ENCODE measurements at regions not wholly inside any gene's neighbourhood (a gene's known extent, or its start where the extent isn't known, plus 50 kb on each side); places are given as distances from the start of the nearest gene placed in this dataset.

- no peak overlapping the region for H3K27ac ChIP-seq (ENCODE audit: low read length, poor library complexity, severe bottlenecking)
- no peak overlapping the region for H2BK15ac ChIP-seq (ENCODE audit: low read depth, poor library complexity, severe bottlenecking)
- no peak overlapping the region for H3K18ac ChIP-seq (ENCODE audit: low read depth in 1 of 2, low read length in 2 of 2)
- no peaks in the 10 kb centered on the region for H3K9me3 ChIP-seq (ENCODE audit: control insufficient read depth, low read length)
- H3K36me3 ChIP-seq (ENCODE audit: control insufficient read depth in 1 of 2, insufficient read depth in 2 of 2, low read depth in 1 of 2, low read length in 2 of 2), result no peaks in the 10 kb centered on the region
- H3K4ac ChIP-seq (ENCODE audit: low read depth in 1 of 2, low read length in 2 of 2), result no peak overlapping the region
- no peak overlapping the region for H2BK120ac ChIP-seq (ENCODE audit: low read depth, low read length)
- H2BK12ac ChIP-seq (ENCODE audit: low read length in 2 of 2), result no peak overlapping the region
- H3K4me3 ChIP-seq (ENCODE audit: insufficient read depth in 1 of 2, low read depth in 1 of 2, low read length in 2 of 2), result no peak overlapping the region
- no peak overlapping the region for H3K14ac ChIP-seq (ENCODE audit: low read length in 2 of 2)
- no peak for DNase-seq
- WGBS, result 31% methylated on average over 2 of the region's 2 CpGs
- peaks cover 0 to 36% of the 10 kb centered on the region in 2 experiments for H3K27me3 ChIP-seq (ENCODE audit: control insufficient read depth in 1 of 2, insufficient read depth in 1 of 2, low read length in 2 of 2)
- H4K91ac ChIP-seq (ENCODE audit: low read length), result no peak overlapping the region
- no peak overlapping the region for H4K8ac ChIP-seq (ENCODE audit: low read length)
- H2AK5ac ChIP-seq (ENCODE audit: low read length, severe bottlenecking), result no peak overlapping the region
- H3K23ac ChIP-seq (ENCODE audit: low read length in 2 of 2), result no peak overlapping the region
- H3K4me1 ChIP-seq (ENCODE audit: control insufficient read depth, insufficient read depth, low read depth, low read length), result no peaks in the 10 kb centered on the region
- no peak overlapping the region for H3K9ac ChIP-seq (ENCODE audit: low read length)
- no peak overlapping the region for H3K4me2 ChIP-seq (ENCODE audit: low read length, poor library complexity, severe bottlenecking)
- no peak overlapping the region for H2BK5ac ChIP-seq (ENCODE audit: low read depth, low read length, poor library complexity, severe bottlenecking)
- no peak overlapping the region for H2AFZ ChIP-seq (ENCODE audit: low read depth, low read length)
- H3K79me1 ChIP-seq (replicated peaks; ENCODE audit: low read length, poor library complexity, severe bottlenecking), result no peaks in the 10 kb centered on the region
These were observed 1157.4 kb downstream of the RPIA start for GRCh38 chr2:89848763-89849368.

GRCh38 chr2:89849731-89850130 lies 1158.3 kb downstream of the RPIA start:
- H2AK5ac ChIP-seq (ENCODE audit: low read length, severe bottlenecking), result no peak overlapping the region
- no peak overlapping the region for H3K23ac ChIP-seq (ENCODE audit: low read length in 2 of 2)
- no peak overlapping the region for H2BK5ac ChIP-seq (ENCODE audit: low read depth, low read length, poor library complexity, severe bottlenecking)
- no peak overlapping the region for H4K91ac ChIP-seq (ENCODE audit: low read length)
- no peaks in the 10 kb centered on the region for H3K79me1 ChIP-seq (replicated peaks; ENCODE audit: low read length, poor library complexity, severe bottlenecking)
- no peak overlapping the region for H3K4me2 ChIP-seq (ENCODE audit: low read length, poor library complexity, severe bottlenecking)
- H3K4me1 ChIP-seq (ENCODE audit: control insufficient read depth, insufficient read depth, low read depth, low read length), result no peaks in the 10 kb centered on the region
- H2BK120ac ChIP-seq (ENCODE audit: low read depth, low read length), result no peak overlapping the region
- no peak for DNase-seq
- H3K18ac ChIP-seq (ENCODE audit: low read depth in 1 of 2, low read length in 2 of 2), result no peak overlapping the region
- no peak overlapping the region for H3K4ac ChIP-seq (ENCODE audit: low read depth in 1 of 2, low read length in 2 of 2)
- H3K36me3 ChIP-seq (ENCODE audit: control insufficient read depth in 1 of 2, insufficient read depth in 2 of 2, low read depth in 1 of 2, low read length in 2 of 2), result no peaks in the 10 kb centered on the region
- H2AFZ ChIP-seq (ENCODE audit: low read depth, low read length), result no peak overlapping the region
- H2BK15ac ChIP-seq (ENCODE audit: low read depth, poor library complexity, severe bottlenecking), result no peak overlapping the region
- no peak overlapping the region for H3K27ac ChIP-seq (ENCODE audit: low read length, poor library complexity, severe bottlenecking)
- no peak overlapping the region for H3K9ac ChIP-seq (ENCODE audit: low read length)
- no CpG with 5 or more reads among the region's 3 CpGs for WGBS
- no peaks in the 10 kb centered on the region for H3K9me3 ChIP-seq (ENCODE audit: control insufficient read depth, low read length)
- no peak overlapping the region for H2BK12ac ChIP-seq (ENCODE audit: low read length in 2 of 2)
- H3K27me3 ChIP-seq (ENCODE audit: control insufficient read depth in 1 of 2, insufficient read depth in 1 of 2, low read length in 2 of 2), result peaks cover 0 to 36% of the 10 kb centered on the region in 2 experiments
- H3K4me3 ChIP-seq (ENCODE audit: insufficient read depth in 1 of 2, low read depth in 1 of 2, low read length in 2 of 2), result no peak overlapping the region
- no peak overlapping the region for H3K14ac ChIP-seq (ENCODE audit: low read length in 2 of 2)
- H4K8ac ChIP-seq (ENCODE audit: low read length), result no peak overlapping the region

- H4K91ac ChIP-seq (ENCODE audit: low read length), result no peak overlapping the region
- H3K79me1 ChIP-seq (replicated peaks; ENCODE audit: low read length, poor library complexity, severe bottlenecking), result no peaks in the 10 kb centered on the region
- H2BK15ac ChIP-seq (ENCODE audit: low read depth, poor library complexity, severe bottlenecking), result no peak overlapping the region
- no peaks in the 10 kb centered on the region for H3K36me3 ChIP-seq (ENCODE audit: control insufficient read depth in 1 of 2, insufficient read depth in 2 of 2, low read depth in 1 of 2, low read length in 2 of 2)
- no peak overlapping the region for H2BK5ac ChIP-seq (ENCODE audit: low read depth, low read length, poor library complexity, severe bottlenecking)
- H3K18ac ChIP-seq (ENCODE audit: low read depth in 1 of 2, low read length in 2 of 2), result no peak overlapping the region
- no peak overlapping the region for H3K27ac ChIP-seq (ENCODE audit: low read length, poor library complexity, severe bottlenecking)
- no peak overlapping the region for H3K4me3 ChIP-seq (ENCODE audit: insufficient read depth in 1 of 2, low read depth in 1 of 2, low read length in 2 of 2)
- no peaks in the 10 kb centered on the region for H3K9me3 ChIP-seq (ENCODE audit: control insufficient read depth, low read length)
- H3K14ac ChIP-seq (ENCODE audit: low read length in 2 of 2), result no peak overlapping the region
- H3K23ac ChIP-seq (ENCODE audit: low read length in 2 of 2), result no peak overlapping the region
- H3K4ac ChIP-seq (ENCODE audit: low read depth in 1 of 2, low read length in 2 of 2), result no peak overlapping the region
- no peak overlapping the region for H3K9ac ChIP-seq (ENCODE audit: low read length)
- no peak for DNase-seq
- H3K27me3 ChIP-seq (ENCODE audit: control insufficient read depth in 1 of 2, insufficient read depth in 1 of 2, low read length in 2 of 2), result peaks cover 0 to 36% of the 10 kb centered on the region in 2 experiments
- no peak overlapping the region for H4K8ac ChIP-seq (ENCODE audit: low read length)
- H2BK12ac ChIP-seq (ENCODE audit: low read length in 2 of 2), result no peak overlapping the region
- H2AFZ ChIP-seq (ENCODE audit: low read depth, low read length), result no peak overlapping the region
- H2AK5ac ChIP-seq (ENCODE audit: low read length, severe bottlenecking), result no peak overlapping the region
- no peak overlapping the region for H3K4me2 ChIP-seq (ENCODE audit: low read length, poor library complexity, severe bottlenecking)
- H2BK120ac ChIP-seq (ENCODE audit: low read depth, low read length), result no peak overlapping the region
- no peaks in the 10 kb centered on the region for H3K4me1 ChIP-seq (ENCODE audit: control insufficient read depth, insufficient read depth, low read depth, low read length)
- 69% methylated on average over 3 of the region's 3 CpGs for WGBS
These were observed 1159.0 kb downstream of the RPIA start for GRCh38 chr2:89850481-89850880.

GRCh38 chr2:89850881-89851582 lies 1159.6 kb downstream of the RPIA start:
- H3K9ac ChIP-seq (ENCODE audit: low read length), result no peak overlapping the region

More at GRCh38 chr2:89850881-89851582, 1159.6 kb downstream of the RPIA start:
- Histone ChIP-seq H2BK5ac (ENCODE audit: low read depth, low read length, poor library complexity, severe bottlenecking) (no peak overlapping the region), H2AFZ (ENCODE audit: low read depth, low read length) (no peak overlapping the region), H3K4me1 (ENCODE audit: control insufficient read depth, insufficient read depth, low read depth, low read length) (no peaks in the 10 kb centered on the region), H3K4ac (ENCODE audit: low read depth in 1 of 2, low read length in 2 of 2) (no peak overlapping the region), H3K27me3 (ENCODE audit: control insufficient read depth in 1 of 2, insufficient read depth in 1 of 2, low read length in 2 of 2) (peaks cover 0 to 36% of the 10 kb centered on the region in 2 experiments), H4K91ac (ENCODE audit: low read length) (no peak overlapping the region), H3K4me3 (ENCODE audit: insufficient read depth in 1 of 2, low read depth in 1 of 2, low read length in 2 of 2) (no peak overlapping the region), H2AK5ac (ENCODE audit: low read length, severe bottlenecking) (no peak overlapping the region), H4K8ac (ENCODE audit: low read length) (no peak overlapping the region), H3K4me2 (ENCODE audit: low read length, poor library complexity, severe bottlenecking) (no peak overlapping the region), H3K23ac (ENCODE audit: low read length in 2 of 2) (no peak overlapping the region), H3K14ac (ENCODE audit: low read length in 2 of 2) (no peak overlapping the region), H3K27ac (ENCODE audit: low read length, poor library complexity, severe bottlenecking) (no peak overlapping the region), H2BK12ac (ENCODE audit: low read length in 2 of 2) (no peak overlapping the region), H2BK120ac (ENCODE audit: low read depth, low read length) (no peak overlapping the region), H2BK15ac (ENCODE audit: low read depth, poor library complexity, severe bottlenecking) (no peak overlapping the region), H3K36me3 (ENCODE audit: control insufficient read depth in 1 of 2, insufficient read depth in 2 of 2, low read depth in 1 of 2, low read length in 2 of 2) (no peaks in the 10 kb centered on the region), H3K18ac (ENCODE audit: low read depth in 1 of 2, low read length in 2 of 2) (no peak overlapping the region), H3K79me1 (replicated peaks; ENCODE audit: low read length, poor library complexity, severe bottlenecking) (no peaks in the 10 kb centered on the region), H3K9me3 (ENCODE audit: control insufficient read depth, low read length) (no peaks in the 10 kb centered on the region)
- DNase-seq, result no peak
- 63% methylated on average over 4 of the region's 4 CpGs for WGBS
